Colonic mucosa (tissue), 4 donors: ENCODE measurements at regions not wholly inside any gene's neighbourhood (a gene's known extent, or its start where the extent isn't known, plus 50 kb on each side); places are given as distances from the start of the nearest gene placed in this dataset.
A peak's percentile ranks its signal among the peaks of the same experiment; 100 is the strongest.

ENCODE experiments used
- DNase-seq: peaks from one replicate; pipeline ENCODE4 v3.0.0-alpha.2; 2020
- H3K27ac ChIP-seq: fragments of 200-600 bp; one replicate; pipeline ENCODE4 v1.8.0; 2021
- H3K27me3 ChIP-seq: fragments of 200-600 bp; one replicate; pipeline ENCODE4 v1.8.0; 2021
- H3K36me3 ChIP-seq: fragments of 200-600 bp; one replicate; pipeline ENCODE4 v1.8.0; 2021
- H3K4me1 ChIP-seq: fragments of 200-600 bp; one replicate; pipeline ENCODE4 v1.8.0; 2021; ENCODE audit warnings: mild to moderate bottlenecking
- H3K4me3 ChIP-seq: fragments of 200-600 bp; one replicate; pipeline ENCODE4 v1.8.0; 2021
- H3K9ac ChIP-seq, 2 donors: one replicate each; pipeline ENCODE4 v1.7.0; 2013; ENCODE audit warnings: control low read depth in 2 of 2, low read depth in 2 of 2, low read length in 2 of 2
- H3K9me3 ChIP-seq: fragments of 200-600 bp; one replicate; pipeline ENCODE4 v1.8.0; 2021
- intact Hi-C: fragments of 100-400 bp; cut with DNase I; formaldehyde crosslinking; loops from one replicate; pipeline ENCODE4 v1.14.1; 2022
- TF ChIP-seq, protein P1 (sequence below): fragments of 200-600 bp; IDR thresholded peaks from one replicate; pipeline ENCODE4 v1.8.0; 2022; ENCODE audit warnings: antibody characterized with exemption, mild to moderate bottlenecking
- donor health status: healthy.
- donor health status: DM: no; HTN: no; CAD: no.
- donor health status: DM: no; HTN: no; CAD: no.

DNA sequence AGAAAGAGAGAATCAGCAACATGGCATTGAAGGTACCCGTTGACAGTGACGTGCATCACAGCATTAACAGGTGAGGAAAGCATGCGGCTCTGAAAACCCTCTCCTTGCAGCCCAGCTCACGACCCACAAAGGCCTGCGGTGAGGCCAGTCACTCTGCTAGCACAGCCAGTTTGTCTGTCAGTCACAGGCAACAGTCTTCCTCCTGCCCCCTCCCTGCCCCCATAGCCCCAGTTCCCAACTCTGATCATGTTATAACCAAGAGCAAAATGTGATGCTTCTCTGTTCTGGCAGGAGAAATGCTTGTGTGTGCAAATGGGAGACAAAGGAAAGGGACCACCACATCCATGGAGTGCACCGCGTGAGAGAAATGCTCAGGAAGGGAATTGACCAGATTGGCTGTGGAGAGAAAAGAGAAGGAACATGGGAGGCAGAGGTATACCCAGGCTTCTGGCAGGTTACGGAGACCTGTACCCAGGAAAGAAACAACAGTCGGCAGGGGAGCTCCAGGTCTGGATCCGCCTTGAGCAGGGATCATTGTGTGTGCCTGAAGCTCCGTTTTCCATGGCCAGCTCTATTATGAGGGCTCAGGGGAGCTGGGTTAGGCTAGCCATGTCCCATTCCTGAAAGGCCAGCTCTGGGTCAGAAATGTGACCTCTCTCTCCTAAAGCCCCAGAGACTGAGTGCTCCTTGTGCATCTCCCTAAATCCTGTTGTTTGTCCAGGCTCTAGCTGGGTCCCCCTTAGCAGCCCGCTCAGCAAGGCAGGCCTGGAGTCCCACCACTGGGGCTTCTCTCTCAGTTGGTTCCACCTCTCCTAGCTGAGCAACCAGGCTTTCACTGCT lies 139.7 kb upstream of the MAMLD1 start:
- intact Hi-C loops, result no loop called here

GRCh38 chrX:150224676-150225075 lies 138.4 kb upstream of the MAMLD1 start:
- Histone ChIP-seq H3K9me3 (no peaks in the 10 kb centered on the region), H3K4me3 (no peak overlapping the region), H3K27me3 (no peaks in the 10 kb centered on the region), H3K4me1 (no peaks in the 10 kb centered on the region), H3K27ac (no peak overlapping the region), H3K36me3 (no peaks in the 10 kb centered on the region), H3K9ac (no peak overlapping the region)
- TF ChIP-seq, protein P1, sequence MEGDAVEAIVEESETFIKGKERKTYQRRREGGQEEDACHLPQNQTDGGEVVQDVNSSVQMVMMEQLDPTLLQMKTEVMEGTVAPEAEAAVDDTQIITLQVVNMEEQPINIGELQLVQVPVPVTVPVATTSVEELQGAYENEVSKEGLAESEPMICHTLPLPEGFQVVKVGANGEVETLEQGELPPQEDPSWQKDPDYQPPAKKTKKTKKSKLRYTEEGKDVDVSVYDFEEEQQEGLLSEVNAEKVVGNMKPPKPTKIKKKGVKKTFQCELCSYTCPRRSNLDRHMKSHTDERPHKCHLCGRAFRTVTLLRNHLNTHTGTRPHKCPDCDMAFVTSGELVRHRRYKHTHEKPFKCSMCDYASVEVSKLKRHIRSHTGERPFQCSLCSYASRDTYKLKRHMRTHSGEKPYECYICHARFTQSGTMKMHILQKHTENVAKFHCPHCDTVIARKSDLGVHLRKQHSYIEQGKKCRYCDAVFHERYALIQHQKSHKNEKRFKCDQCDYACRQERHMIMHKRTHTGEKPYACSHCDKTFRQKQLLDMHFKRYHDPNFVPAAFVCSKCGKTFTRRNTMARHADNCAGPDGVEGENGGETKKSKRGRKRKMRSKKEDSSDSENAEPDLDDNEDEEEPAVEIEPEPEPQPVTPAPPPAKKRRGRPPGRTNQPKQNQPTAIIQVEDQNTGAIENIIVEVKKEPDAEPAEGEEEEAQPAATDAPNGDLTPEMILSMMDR, result no peak
- no peak for DNase-seq
- intact Hi-C loops, result no loop called here

More for the DNA sequence above, 139.7 kb upstream of the MAMLD1 start:
- TF ChIP-seq, protein P1, result no peak
- DNase-seq, result no peak
- Histone ChIP-seq H3K9me3 (no peaks in the 10 kb centered on the region), H3K27ac (no peak overlapping the region), H3K4me1 (no peaks in the 10 kb centered on the region), H3K27me3 (no peaks in the 10 kb centered on the region), H3K36me3 (no peaks in the 10 kb centered on the region), H3K4me3 (no peak overlapping the region), H3K9ac (no peak overlapping the region)

- Histone ChIP-seq H3K4me1 (no peaks in the 10 kb centered on the region), H3K27me3 (no peaks in the 10 kb centered on the region), H3K27ac (no peak overlapping the region), H3K36me3 (no peaks in the 10 kb centered on the region), H3K9ac (no peak overlapping the region), H3K4me3 (no peak overlapping the region), H3K9me3 (no peaks in the 10 kb centered on the region)
- DNase-seq, result peak; percentile 3
- intact Hi-C loops, result no loop called here
- TF ChIP-seq, protein P1, result no peak
Observed at GRCh38 chrX:150225266-150225665, 137.9 kb upstream of the MAMLD1 start.

DNA sequence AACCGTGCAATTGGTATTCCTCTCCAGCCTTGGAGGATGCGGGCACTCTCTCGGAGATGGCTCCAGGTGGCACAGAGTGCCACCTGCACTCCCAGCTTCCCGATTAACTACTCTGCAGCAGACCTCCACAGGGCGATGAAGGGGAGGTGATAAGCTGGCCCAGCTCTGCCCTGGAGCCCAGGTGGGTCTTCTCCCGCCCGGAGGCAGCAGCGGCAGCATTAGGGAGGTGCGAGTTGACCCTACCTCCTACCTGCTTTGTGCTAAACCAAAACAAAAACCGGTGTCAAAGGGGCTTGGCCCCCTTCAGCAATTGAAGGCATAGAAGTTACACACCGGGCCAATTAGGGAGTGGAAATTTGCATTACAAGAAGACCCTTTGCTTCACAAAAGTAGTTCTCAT lies 137.4 kb upstream of the MAMLD1 start:
- no peaks in the 10 kb centered on the region for H3K4me1 ChIP-seq
- no peak overlapping the region for H3K9ac ChIP-seq
- no peaks in the 10 kb centered on the region for H3K27me3 ChIP-seq
- intact Hi-C loops, result no loop called here
- H3K4me3 ChIP-seq, result no peak overlapping the region
- DNase-seq, result peak; percentile 6
- no peak overlapping the region for H3K27ac ChIP-seq
- H3K9me3 ChIP-seq, result no peaks in the 10 kb centered on the region
- no peaks in the 10 kb centered on the region for H3K36me3 ChIP-seq
- TF ChIP-seq, protein P1, result no peak

GRCh38 chrX:150226223-150226965 lies 136.7 kb upstream of the MAMLD1 start:
- Histone ChIP-seq H3K27me3 (no peaks in the 10 kb centered on the region), H3K4me3 (no peak overlapping the region), H3K27ac (no peak overlapping the region), H3K36me3 (no peaks in the 10 kb centered on the region), H3K9ac (no peak overlapping the region), H3K9me3 (no peaks in the 10 kb centered on the region), H3K4me1 (no peaks in the 10 kb centered on the region)
- DNase-seq, result peak; percentile 7
- TF ChIP-seq, protein P1, result no peak
- intact Hi-C loops, result no loop called here
